ENCODE measurements at regions not wholly inside any gene's neighbourhood (a gene's known extent, or its start where the extent isn't known, plus 50 kb on each side); places are given as distances from the start of the nearest gene placed in this dataset.

DNA sequence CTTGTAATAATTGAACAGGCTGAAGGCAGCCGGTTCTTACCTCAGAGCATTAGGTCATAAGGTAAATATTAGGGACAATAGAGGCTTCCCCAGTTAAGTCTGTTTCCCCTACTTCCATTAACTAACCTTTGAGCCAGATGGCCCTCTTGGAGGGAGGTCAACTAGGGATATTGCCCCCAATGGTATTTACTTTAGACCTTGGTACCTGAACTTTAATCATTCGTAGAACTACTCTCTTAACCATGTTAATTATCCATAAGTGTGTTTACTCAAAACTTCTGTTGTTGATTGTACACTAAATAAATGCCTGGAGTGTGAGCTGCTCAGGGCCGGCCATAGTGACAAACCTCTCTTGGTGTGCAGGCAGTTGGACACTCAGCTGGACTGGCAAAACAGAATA, 1843.5 kb upstream of the AGA start:
- DNase-seq (ENCODE audit: extremely low spot score) = no peak
- Histone ChIP-seq H3K4me3 (no peak overlapping the region), H3K27ac (replicated peaks in 1 of 4) (no peak overlapping the region), H3K36me3 (no peaks in the 10 kb centered on the region), H3K4me1 (no peaks in the 10 kb centered on the region), H3K27me3 (no peaks in the 10 kb centered on the region), H3K9me3 (no peaks in the 10 kb centered on the region)
- 98% methylated on average over 3 of the region's 3 CpGs for WGBS
- intact Hi-C loops (cut with DNase I) = no loop called here
- TF ChIP-seq POLR2A (IDR thresholded peaks at IDR 0.05; ENCODE audit: low read depth) (no peak), POLR2AphosphoS5 (IDR thresholded peaks at IDR 0.05) (no peak), CTCF (IDR thresholded peaks at IDR 0.05) (no peak), EP300 (IDR thresholded peaks at IDR 0.05) (no peak)

GRCh38 chr4:179291657-179292056, 1849.4 kb upstream of the AGA start:
- Histone ChIP-seq H3K27me3 (no peaks in the 10 kb centered on the region), H3K36me3 (no peaks in the 10 kb centered on the region), H3K27ac (replicated peaks in 1 of 4) (no peak overlapping the region), H3K4me3 (no peak overlapping the region), H3K9me3 (no peaks in the 10 kb centered on the region), H3K4me1 (no peaks in the 10 kb centered on the region)
- intact Hi-C loops (cut with DNase I) = no loop called here
- DNase-seq (ENCODE audit: extremely low spot score) = no peak
- TF ChIP-seq POLR2A (IDR thresholded peaks at IDR 0.05; ENCODE audit: low read depth) (no peak), EP300 (IDR thresholded peaks at IDR 0.05) (no peak)

DNA sequence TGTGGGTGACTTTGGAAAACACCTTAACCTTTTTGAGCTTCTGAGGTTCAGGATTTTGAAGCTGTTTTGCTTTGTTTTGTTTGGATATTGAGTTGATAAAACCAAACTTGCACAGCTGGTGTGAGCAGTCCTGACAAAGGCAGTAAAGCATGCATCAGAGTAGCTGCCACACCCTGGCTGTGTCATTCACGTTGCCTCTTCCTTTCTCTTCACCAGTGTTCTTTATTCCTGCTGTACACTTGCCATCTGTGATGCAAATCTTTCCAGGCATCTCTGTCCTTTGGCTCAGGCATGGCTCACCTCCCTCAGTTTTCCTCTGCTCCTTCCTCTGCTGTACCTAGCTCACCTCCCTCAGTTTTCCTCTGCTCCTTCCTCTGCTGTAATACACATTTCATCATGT, 1850.2 kb upstream of the AGA start:
- intact Hi-C loops (cut with DNase I) = no loop called here
- no peaks in the 10 kb centered on the region for H3K9me3 ChIP-seq
- no peaks in the 10 kb centered on the region for H3K27me3 ChIP-seq
- WGBS = 31% methylated on average over 1 of the region's 1 CpG
- no peaks in the 10 kb centered on the region for H3K36me3 ChIP-seq
- H3K4me1 ChIP-seq = no peaks in the 10 kb centered on the region
- no peak overlapping the region for H3K27ac ChIP-seq (replicated peaks in 1 of 4)
- DNase-seq (ENCODE audit: extremely low spot score) = no peak
- TF ChIP-seq POLR2AphosphoS5 (IDR thresholded peaks at IDR 0.05) (no peak), POLR2A (IDR thresholded peaks at IDR 0.05; ENCODE audit: low read depth) (no peak), CTCF (IDR thresholded peaks at IDR 0.05) (no peak), EP300 (IDR thresholded peaks at IDR 0.05) (no peak)
- no peak overlapping the region for H3K4me3 ChIP-seq

DNA sequence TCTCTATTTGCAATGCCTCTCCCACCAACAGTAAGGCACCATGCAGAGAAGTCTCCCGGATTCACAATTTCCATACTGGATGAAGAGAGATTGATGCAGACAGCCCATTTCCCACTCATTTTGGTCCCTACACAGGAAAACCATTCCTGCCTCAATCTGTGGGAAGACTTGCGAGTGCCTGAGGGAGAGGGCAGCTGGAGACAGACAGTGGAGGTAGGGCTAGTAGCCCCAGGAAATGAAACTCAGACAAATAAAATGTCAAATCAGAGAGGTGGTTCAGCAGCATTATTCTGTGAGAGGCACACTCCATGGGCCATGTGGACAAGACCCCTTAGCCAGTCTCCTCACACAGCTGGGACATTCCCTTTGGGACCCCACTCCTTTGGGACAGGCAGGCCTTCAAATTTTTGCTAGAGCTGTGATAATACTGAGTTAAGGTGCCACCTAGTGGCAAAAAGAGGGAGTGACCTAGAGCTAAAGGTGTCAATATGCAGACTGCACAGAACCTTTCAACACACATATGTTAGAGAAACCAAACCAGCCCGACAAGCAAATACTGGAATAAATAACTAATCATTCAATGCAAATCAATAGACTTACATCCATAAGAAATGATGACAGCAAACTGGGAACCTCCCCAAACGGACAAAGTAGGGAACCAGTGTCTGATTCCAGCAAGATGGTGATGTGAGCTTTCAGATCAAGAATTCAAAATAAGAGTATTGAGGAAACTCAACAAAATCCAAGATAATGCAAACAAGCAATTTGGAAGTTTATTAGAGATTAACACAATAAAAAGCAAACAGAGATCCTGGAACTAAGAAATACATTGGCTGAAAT, 1865.3 kb upstream of the AGA start:
- H3K4me3 ChIP-seq = no peak overlapping the region
- H3K27me3 ChIP-seq = no peaks in the 10 kb centered on the region
- H3K27ac ChIP-seq (replicated peaks in 1 of 4) = no peak overlapping the region
- no peaks in the 10 kb centered on the region for H3K36me3 ChIP-seq
- WGBS = 79% methylated on average over 4 of the region's 4 CpGs
- no peak for DNase-seq (ENCODE audit: extremely low spot score)
- peaks cover 0 to 18% (median 9%) of the 10 kb centered on the region in 4 donors for H3K9me3 ChIP-seq
- intact Hi-C loops (cut with DNase I) = no loop called here
- no peaks in the 10 kb centered on the region for H3K4me1 ChIP-seq
- TF ChIP-seq POLR2A (IDR thresholded peaks at IDR 0.05; ENCODE audit: low read depth) = no peak
- no peak for TF ChIP-seq EP300 (IDR thresholded peaks at IDR 0.05)
- TF ChIP-seq CTCF (IDR thresholded peaks at IDR 0.05) = peak in 2 of 3 experiments; percentile 8 to 11
- TF ChIP-seq POLR2AphosphoS5 (IDR thresholded peaks at IDR 0.05) = no peak

GRCh38 chr4:179313823-179314222, 1871.6 kb upstream of the AGA start:
- intact Hi-C loops (cut with DNase I) = no loop called here
- Histone ChIP-seq H3K4me3 (no peak overlapping the region), H3K9me3 (peaks cover 0 to 11% (median 9%) of the 10 kb centered on the region in 4 donors), H3K27ac (replicated peaks in 1 of 4) (no peak overlapping the region), H3K27me3 (no peaks in the 10 kb centered on the region), H3K4me1 (no peaks in the 10 kb centered on the region), H3K36me3 (no peaks in the 10 kb centered on the region)
- TF ChIP-seq POLR2A (IDR thresholded peaks at IDR 0.05; ENCODE audit: low read depth) = no peak
- no peak for TF ChIP-seq CTCF (IDR thresholded peaks at IDR 0.05)
- TF ChIP-seq EP300 (IDR thresholded peaks at IDR 0.05) = no peak
- no peak for TF ChIP-seq POLR2AphosphoS5 (IDR thresholded peaks at IDR 0.05)
- DNase-seq (ENCODE audit: extremely low spot score) = no peak
- 92% methylated on average over 1 of the region's 1 CpG for WGBS

Measured in esophagus muscularis mucosa (tissue), 4 donors.